Choroid plexus epithelial cell (primary cell): ENCODE measurements at regions not wholly inside any gene's neighbourhood (a gene's known extent, or its start where the extent isn't known, plus 50 kb on each side); places are given as distances from the start of the nearest gene placed in this dataset.

ENCODE experiments used
- DNase-seq: peaks from one replicate; pipeline ENCODE4 v3.0.0-alpha.2; 2010; ENCODE audit warnings: low read depth
- H3K4me3 ChIP-seq: 2 replicates; pipeline ENCODE4 v1.5.1; 2011; ENCODE audit warnings: low read depth, mild to moderate bottlenecking, control low read depth, low read length, moderate library complexity
- TF ChIP-seq, protein P1 (sequence below): conservative IDR thresholded peaks from 2 replicates; pipeline ENCODE4 v1.5.1; 2011; ENCODE audit warnings: low read depth, mild to moderate bottlenecking, control low read depth, inconsistent platforms, low read length, moderate library complexity

DNA sequence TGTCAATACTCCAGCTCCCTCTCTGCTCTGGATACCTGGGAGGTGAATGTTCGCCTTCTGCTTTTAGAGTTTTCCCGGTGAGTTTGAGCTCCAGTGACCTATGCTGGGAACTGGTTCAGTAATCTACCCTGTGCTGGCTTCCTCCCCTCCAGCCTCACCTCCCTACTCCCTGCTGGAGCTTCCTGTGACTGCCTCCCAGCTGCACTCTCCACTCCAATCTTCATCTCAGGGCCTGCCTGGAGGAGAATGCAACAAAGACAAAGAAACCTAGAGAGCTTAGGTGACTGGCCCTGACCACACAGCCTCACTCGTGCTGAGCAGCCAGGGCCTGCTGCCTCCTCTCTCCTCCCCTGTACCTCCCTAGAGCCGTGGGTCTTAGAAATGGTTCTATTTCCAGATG, 101.6 kb upstream of the FOXF1 start:
- no peak for DNase-seq
- H3K4me3 ChIP-seq, result no peak overlapping the region
- TF ChIP-seq, protein P1, sequence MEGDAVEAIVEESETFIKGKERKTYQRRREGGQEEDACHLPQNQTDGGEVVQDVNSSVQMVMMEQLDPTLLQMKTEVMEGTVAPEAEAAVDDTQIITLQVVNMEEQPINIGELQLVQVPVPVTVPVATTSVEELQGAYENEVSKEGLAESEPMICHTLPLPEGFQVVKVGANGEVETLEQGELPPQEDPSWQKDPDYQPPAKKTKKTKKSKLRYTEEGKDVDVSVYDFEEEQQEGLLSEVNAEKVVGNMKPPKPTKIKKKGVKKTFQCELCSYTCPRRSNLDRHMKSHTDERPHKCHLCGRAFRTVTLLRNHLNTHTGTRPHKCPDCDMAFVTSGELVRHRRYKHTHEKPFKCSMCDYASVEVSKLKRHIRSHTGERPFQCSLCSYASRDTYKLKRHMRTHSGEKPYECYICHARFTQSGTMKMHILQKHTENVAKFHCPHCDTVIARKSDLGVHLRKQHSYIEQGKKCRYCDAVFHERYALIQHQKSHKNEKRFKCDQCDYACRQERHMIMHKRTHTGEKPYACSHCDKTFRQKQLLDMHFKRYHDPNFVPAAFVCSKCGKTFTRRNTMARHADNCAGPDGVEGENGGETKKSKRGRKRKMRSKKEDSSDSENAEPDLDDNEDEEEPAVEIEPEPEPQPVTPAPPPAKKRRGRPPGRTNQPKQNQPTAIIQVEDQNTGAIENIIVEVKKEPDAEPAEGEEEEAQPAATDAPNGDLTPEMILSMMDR, result no peak

DNA sequence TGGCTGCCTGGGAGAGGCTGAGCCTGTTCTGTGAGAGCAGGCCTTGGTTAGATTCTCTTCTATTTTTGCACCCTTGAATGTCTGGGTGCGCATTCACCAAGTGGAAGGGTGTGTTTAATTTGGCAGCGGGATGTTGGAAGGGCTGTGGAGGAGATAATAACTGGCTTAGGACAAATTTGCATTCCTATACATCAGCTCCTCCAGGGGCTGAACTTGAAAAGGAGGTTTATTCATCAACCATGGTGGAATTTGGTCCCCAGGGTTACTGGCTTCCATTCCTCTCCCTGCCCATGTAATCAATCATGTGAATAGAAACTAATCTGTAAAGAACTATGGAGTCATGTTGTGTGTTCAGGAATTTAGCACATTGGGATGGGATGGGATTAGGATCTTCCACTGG, 100.2 kb upstream of the FOXF1 start:
- H3K4me3 ChIP-seq, result no peak overlapping the region
- TF ChIP-seq, protein P1, result no peak
- DNase-seq, result no peak

DNA sequence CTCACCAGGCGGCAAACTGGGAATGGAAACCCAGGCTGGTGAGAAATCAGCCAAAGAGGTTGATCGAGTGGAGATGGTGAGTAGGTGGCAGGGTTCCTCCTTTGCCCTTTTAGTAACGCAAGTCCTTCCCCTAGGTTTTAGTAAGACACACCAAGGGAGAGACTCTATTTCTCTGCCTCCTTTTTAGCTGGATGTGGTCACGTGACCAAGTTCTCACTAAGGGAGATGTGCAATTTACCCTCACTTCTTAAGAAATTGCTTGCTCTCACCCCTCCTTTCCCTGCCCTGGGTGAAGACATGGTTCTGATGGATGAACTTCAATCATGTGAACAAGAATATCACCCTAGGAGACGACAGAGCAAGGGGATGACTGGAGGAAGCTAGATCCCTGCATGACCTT, 99.8 kb upstream of the FOXF1 start:
- no peak for DNase-seq
- no peak overlapping the region for H3K4me3 ChIP-seq
- TF ChIP-seq, protein P1, result no peak

DNA sequence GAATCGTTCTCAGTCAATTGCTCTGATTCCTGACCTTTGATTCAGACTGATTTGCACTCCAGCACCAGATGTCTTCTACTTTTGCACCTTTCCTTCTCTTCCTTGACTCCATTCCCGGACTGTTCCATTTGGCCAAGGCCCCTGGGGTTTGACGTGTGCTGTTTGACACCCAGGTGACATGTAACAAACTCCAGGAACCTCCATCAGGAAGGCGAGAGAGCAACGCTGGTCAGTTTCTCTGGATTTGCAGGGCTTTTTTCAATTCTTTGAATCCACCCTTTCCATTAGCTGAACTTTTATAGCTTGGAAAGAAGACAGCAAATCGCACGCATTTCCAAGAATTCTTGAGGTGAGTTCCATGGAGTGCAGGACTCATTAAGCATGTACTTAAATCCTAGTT, 98.4 kb upstream of the FOXF1 start:
- H3K4me3 ChIP-seq, result no peak overlapping the region
- DNase-seq, result no peak
- TF ChIP-seq, protein P1, result no peak

DNA sequence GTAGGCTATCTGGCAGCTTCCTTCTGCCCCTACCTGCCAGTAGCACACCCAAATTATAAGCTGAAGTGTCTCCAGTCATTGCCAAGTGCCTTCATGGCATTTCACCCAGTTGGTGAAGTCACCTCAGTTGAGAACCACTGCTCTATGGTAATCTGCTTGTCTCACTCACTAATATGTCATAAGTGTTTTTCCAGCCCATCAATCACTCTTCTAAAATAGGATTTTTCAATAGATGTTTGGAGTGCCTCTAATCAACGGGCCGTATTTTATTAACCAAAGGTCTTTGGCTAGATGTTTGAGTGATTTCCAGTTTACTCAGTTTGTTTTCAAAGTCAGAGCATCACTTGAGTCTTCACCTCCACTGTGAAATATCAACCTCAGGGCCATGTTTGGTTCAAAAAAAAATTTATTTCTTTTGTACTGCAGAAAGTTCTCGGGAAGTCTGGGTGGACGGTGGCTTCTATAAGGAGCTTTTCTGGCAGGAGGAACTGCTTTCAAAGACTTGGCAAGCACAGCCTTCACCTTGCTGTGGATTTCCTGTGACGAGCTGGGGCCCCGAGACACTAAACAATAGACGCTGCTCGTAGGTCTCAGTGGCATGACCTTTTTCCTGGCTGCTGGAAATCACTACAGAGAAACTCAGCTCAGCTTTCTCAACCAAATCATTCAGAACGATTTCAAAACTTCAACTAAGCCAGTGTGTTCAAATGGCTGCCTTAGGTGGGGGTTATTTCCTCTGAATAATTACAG, 95.2 kb upstream of the FOXF1 start:
- H3K4me3 ChIP-seq, result no peak overlapping the region
- TF ChIP-seq, protein P1, result no peak
- no peak for DNase-seq

DNA sequence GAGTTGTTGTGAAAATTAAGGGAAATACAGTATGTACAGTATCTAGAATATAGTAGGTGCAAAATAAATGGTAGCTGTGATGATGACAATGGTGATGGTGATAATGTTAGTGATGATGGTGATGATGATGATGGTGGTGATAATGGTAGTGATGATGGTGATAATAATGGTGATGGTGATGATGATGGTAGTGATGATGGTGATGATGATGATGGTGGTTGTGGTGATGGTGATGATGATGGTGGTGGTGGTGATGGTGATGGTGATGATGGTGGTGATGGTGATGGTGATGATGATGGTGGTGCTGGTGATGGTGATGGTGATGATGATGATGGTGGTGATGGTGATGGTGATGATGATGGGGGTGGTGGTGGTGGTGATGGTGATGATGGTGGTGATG, 91.3 kb upstream of the FOXF1 start:
- no peak for DNase-seq

More for the DNA sequence above, 91.3 kb upstream of the FOXF1 start:
- no peak overlapping the region for H3K4me3 ChIP-seq
- TF ChIP-seq, protein P1, result no peak
